ENCODE measurements at regions not wholly inside any gene's neighbourhood (a gene's known extent, or its start where the extent isn't known, plus 50 kb on each side); places are given as distances from the start of the nearest gene placed in this dataset.

DNA sequence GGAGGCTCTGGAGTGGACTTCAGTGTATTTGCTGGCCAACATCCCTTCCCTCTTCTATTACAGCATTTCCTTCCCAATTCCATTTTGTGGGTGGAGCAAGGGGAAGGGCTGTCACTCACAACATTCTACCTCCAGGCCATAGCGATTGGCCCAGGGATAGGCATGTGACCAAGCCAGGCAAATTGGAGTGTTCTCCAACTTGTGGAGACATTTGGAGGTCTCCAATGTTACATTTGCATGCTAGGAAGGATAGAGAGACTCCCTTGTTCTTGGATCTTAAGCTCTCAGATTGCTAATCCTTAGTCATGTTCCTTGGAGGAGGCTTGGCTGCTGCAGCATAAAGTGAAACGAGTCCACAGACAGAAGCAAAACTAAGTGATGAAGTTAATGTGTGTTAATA, 95.6 kb upstream of the KIF5B start:
- H3K14ac ChIP-seq (replicated peaks; ENCODE audit: low read depth, low read length): no peak overlapping the region
- dilution Hi-C loops (cut with HindIII; ENCODE audit: low sequenced_read_pairs, unreplicated experiment): no loop called here
- no TSS peak for BruUV-seq (replicated peaks)
- no peaks in the 10 kb centered on the region for H3K9me3 ChIP-seq (ENCODE audit: control insufficient read depth, insufficient read depth, low read length)
- H3K9me1 ChIP-seq (ENCODE audit: insufficient read depth, low read length): no peaks in the 10 kb centered on the region; the same call in 1 of the 2 replicates
- H3K56ac ChIP-seq (ENCODE audit: extremely low read depth, insufficient read depth, low read length): no peak overlapping the region
- H2AK9ac ChIP-seq (replicated peaks; ENCODE audit: low read depth, low read length, poor library complexity): no peak overlapping the region
- ATAC-seq (ENCODE audit: low read depth): no peak
- H3K9ac ChIP-seq (ENCODE audit: low read depth, low read length): no peak overlapping the region
- no peak overlapping the region for H3K23ac ChIP-seq (ENCODE audit: low read depth, low read length)
- H3K36me3 ChIP-seq (ENCODE audit: control insufficient read depth, insufficient read depth, low read length): no peaks in the 10 kb centered on the region
- H3K27ac ChIP-seq (ENCODE audit: insufficient read depth, low read length): no peak overlapping the region
- no peak overlapping the region for H4K91ac ChIP-seq (ENCODE audit: insufficient read depth, low read depth, low read length)
- H2BK5ac ChIP-seq (ENCODE audit: low read depth, low read length, poor library complexity, severe bottlenecking): no peak overlapping the region
- H3K27me3 ChIP-seq (ENCODE audit: control insufficient read depth, insufficient read depth, low read length): no peaks in the 10 kb centered on the region; the same call in 1 of the 2 replicates
- no peak overlapping the region for H3K4ac ChIP-seq (ENCODE audit: low read depth, low read length)
- intact Hi-C loops (cut with micrococcal nuclease): no loop called here
- H4K20me1 ChIP-seq (ENCODE audit: insufficient read depth, low read length): no peaks in the 10 kb centered on the region
- DNase-seq: peak; percentile 29
- H3K79me1 ChIP-seq (ENCODE audit: low read depth in 1 of 2, low read length in 2 of 2): no peaks in the 10 kb centered on the region
- H2AFZ ChIP-seq (replicated peaks; ENCODE audit: low read length, poor library complexity): no peak overlapping the region
- in situ Hi-C loops (cut with MboI; ENCODE audit: low sequenced_read_pairs): no loop called here
- H2BK120ac ChIP-seq (ENCODE audit: low read depth, low read length): no peak overlapping the region
- no peak overlapping the region for H2BK20ac ChIP-seq (ENCODE audit: low read depth, low read length)
- H3K4me2 ChIP-seq (ENCODE audit: low read depth, low read length): no peak overlapping the region
- POLR2A ChIA-PET (ENCODE audit: unreplicated experiment): no interaction called here
- CTCF ChIA-PET: no interaction called here
- no peak overlapping the region for H3K4me3 ChIP-seq (ENCODE audit: insufficient read depth, low read depth, low read length)
- TF ChIP-seq, protein P1, sequence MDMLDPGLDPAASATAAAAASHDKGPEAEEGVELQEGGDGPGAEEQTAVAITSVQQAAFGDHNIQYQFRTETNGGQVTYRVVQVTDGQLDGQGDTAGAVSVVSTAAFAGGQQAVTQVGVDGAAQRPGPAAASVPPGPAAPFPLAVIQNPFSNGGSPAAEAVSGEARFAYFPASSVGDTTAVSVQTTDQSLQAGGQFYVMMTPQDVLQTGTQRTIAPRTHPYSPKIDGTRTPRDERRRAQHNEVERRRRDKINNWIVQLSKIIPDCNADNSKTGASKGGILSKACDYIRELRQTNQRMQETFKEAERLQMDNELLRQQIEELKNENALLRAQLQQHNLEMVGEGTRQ (IDR thresholded peaks at IDR 0.05; ENCODE audit: low read depth, low read length): peak; percentile 42; the same call in 1 of the 2 replicates
- TF ChIP-seq CHD1 (IDR thresholded peaks at IDR 0.05; ENCODE audit: low read depth, low read length): no peak
- WGBS, 2 experiments (ENCODE audit: extremely low coverage in 2 of 2, insufficient read length in 1 of 2): no CpG with 5 or more reads among the region's 2 CpGs
- no peak overlapping the region for H4K8ac ChIP-seq (ENCODE audit: low read depth in 2 of 2, low read length in 2 of 2)
- H3K18ac ChIP-seq (ENCODE audit: low read depth, low read length): no peak overlapping the region
- no peak overlapping the region for H2AK5ac ChIP-seq (ENCODE audit: low read depth, low read length)
- no peak overlapping the region for H4K5ac ChIP-seq (ENCODE audit: low read depth, low read length)
- H3K4me1 ChIP-seq (ENCODE audit: control insufficient read depth, insufficient read depth, low read length): peaks cover 6% of the 10 kb centered on the region; the same call in 1 of the 2 replicates
- no peak overlapping the region for H2BK15ac ChIP-seq (ENCODE audit: low read depth, low read length)

Data from IMR-90 (cell line).